SJCRH30 (cell line): ENCODE measurements at regions not wholly inside any gene's neighbourhood (a gene's known extent, or its start where the extent isn't known, plus 50 kb on each side); places are given as distances from the start of the nearest gene placed in this dataset.

Experiments used
- DNase-seq, 2 experiments: peaks; one replicate each; pipeline ENCODE4 v3.0.0-alpha.2; 2015 to 2020
- H3K27ac ChIP-seq: fragments of 250-450 bp; sonication (Bioruptor Pico); 2 replicates; pipeline ENCODE4 v1.5.1; 2020; ENCODE audit warnings: mild to moderate bottlenecking, moderate library complexity
- H3K27me3 ChIP-seq: fragments of 250-450 bp; sonication (Bioruptor Pico); 2 replicates; pipeline ENCODE4 v1.5.1; 2020; ENCODE audit warnings: mild to moderate bottlenecking, moderate library complexity
- H3K36me3 ChIP-seq: fragments of 250-450 bp; sonication (Bioruptor Pico); 2 replicates; pipeline ENCODE4 v1.5.1; 2020; ENCODE audit warnings: mild to moderate bottlenecking, moderate library complexity
- H3K4me1 ChIP-seq: fragments of 250-450 bp; sonication (Bioruptor Pico); 2 replicates; pipeline ENCODE4 v1.5.1; 2020; ENCODE audit warnings: mild to moderate bottlenecking, moderate library complexity
- H3K4me3 ChIP-seq: fragments of 250-450 bp; sonication (Bioruptor Pico); 2 replicates; pipeline ENCODE4 v1.5.1; 2020; ENCODE audit warnings: mild to moderate bottlenecking, moderate library complexity
- H3K9me3 ChIP-seq: fragments of 250-450 bp; sonication (Bioruptor Pico); replicated peaks from 2 replicates; pipeline ENCODE4 v1.5.1; 2020; ENCODE audit warnings: mild to moderate bottlenecking, moderate library complexity

DNA sequence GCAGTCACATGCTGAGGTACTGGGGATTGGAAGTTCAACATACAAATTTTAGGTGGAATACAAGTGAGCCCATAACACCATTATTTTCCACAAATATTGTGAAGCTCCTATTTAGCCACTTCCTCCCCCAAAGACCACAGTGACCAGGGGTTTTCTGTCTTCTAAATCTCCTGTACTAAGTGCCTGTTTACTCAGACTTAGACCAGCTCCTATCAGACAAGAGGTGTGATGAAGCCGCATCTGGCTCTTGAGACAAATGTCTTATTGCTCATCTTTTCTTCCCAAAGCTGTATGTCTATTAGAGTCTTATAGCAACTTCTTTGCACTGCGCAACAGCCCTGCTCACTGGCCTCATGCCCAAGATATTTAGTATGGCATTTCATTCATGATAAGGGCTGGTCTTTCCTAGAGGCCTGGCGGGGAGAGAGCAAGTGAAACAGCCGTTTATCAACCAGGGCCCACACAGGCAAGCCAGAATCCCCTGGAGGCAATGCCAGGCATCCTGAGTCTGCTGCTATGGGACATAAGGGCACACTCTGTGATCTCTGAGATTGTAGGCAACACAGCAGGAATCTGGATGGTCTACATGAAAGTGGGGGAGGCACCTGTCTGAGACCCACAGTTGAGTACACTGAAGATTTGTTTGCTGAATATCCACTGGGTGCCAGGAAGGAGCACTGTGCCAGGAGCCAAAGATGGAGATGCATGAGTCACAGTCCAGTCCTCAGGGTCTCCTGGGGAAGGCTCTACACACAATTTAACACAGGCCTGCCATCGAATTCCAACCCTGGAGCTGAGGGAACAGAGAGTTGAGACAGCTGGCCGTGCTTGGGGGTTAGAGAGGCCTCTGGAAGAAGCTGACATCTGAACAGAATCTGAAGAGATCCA is 78.5 kb upstream of the NCAM1 start:
- no peaks in the 10 kb centered on the region for H3K9me3 ChIP-seq
- H3K36me3 ChIP-seq: no peaks in the 10 kb centered on the region
- H3K27ac ChIP-seq: no peak overlapping the region
- DNase-seq: no peak
- no peak overlapping the region for H3K4me3 ChIP-seq
- no peaks in the 10 kb centered on the region for H3K27me3 ChIP-seq
- H3K4me1 ChIP-seq: peaks cover 4% of the 10 kb centered on the region; the same call in 1 of the 2 replicates

DNA sequence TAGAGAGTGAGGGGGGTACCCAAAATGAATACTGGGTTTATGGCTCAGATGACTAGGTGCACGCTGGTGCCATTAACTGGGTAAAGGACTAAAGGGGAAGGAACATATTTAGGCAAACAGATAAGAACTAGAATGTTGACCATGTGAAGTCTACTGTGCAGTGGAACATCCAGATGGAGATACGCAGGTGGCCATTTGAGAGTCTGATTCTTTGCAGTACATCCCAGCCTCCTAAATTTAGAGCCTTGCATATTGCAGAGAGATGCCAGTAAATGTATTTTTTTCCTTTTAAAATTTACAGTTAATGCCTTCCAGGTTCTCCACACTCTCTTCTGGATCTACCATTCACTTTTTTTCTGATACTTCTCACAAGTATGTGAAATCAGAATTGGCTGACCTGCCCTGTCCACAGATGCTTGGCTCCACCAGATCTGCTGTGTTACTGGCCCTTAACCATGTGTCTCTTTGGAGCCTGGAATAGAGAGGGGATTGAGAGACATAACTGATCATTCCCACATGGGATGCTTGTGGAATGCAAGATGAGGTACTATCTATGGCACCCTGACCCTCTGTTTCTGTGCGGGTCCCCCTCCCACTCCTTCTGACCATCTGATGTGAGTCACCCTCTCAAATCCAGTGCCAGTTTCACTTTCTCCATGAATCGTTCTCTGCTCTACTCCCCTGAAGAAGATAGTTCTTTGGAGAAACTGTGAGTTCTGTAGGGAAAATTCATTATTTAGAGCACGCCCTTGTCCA is 77.0 kb upstream of the NCAM1 start:
- H3K36me3 ChIP-seq: no peaks in the 10 kb centered on the region
- DNase-seq: no peak
- no peaks in the 10 kb centered on the region for H3K9me3 ChIP-seq
- H3K27me3 ChIP-seq: no peaks in the 10 kb centered on the region
- no peak overlapping the region for H3K4me3 ChIP-seq
- H3K27ac ChIP-seq: no peak overlapping the region
- no peaks in the 10 kb centered on the region for H3K4me1 ChIP-seq

DNA sequence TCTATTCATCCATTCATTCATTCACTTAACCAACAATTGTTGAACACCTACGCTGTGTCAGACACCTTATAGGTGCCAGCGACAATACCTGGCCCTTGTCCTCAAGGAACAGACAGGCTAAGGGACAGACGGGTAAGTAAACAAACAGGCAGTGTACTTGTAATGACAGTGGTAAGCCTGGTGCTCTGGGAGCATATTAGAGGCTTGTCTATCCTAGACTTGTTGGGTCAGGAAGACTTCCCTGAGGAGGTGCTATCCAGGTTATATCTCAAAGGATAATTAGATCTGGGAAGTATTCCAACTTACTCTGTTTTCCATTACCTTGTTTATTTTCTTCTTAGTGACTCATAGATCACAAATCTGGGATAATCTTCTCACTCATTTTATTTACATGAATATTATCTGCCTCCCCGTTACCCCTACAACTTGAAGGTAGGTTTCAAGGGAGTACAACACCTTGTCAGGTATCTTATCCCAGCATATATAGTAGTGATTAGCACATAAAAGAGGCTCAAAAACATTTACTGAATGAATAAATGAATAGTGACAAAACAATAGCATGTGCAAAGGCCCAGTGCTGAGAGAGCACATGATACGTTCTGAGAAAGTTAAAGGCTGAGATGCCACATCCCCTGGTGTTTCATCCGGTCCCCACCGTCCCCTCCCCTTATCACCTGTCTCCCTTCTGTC is 75.3 kb upstream of the NCAM1 start:
- no peak for DNase-seq
- no peaks in the 10 kb centered on the region for H3K9me3 ChIP-seq
- no peaks in the 10 kb centered on the region for H3K36me3 ChIP-seq
- H3K4me3 ChIP-seq: no peak overlapping the region
- H3K27ac ChIP-seq: no peak overlapping the region
- no peaks in the 10 kb centered on the region for H3K27me3 ChIP-seq
- H3K4me1 ChIP-seq: no peaks in the 10 kb centered on the region

DNA sequence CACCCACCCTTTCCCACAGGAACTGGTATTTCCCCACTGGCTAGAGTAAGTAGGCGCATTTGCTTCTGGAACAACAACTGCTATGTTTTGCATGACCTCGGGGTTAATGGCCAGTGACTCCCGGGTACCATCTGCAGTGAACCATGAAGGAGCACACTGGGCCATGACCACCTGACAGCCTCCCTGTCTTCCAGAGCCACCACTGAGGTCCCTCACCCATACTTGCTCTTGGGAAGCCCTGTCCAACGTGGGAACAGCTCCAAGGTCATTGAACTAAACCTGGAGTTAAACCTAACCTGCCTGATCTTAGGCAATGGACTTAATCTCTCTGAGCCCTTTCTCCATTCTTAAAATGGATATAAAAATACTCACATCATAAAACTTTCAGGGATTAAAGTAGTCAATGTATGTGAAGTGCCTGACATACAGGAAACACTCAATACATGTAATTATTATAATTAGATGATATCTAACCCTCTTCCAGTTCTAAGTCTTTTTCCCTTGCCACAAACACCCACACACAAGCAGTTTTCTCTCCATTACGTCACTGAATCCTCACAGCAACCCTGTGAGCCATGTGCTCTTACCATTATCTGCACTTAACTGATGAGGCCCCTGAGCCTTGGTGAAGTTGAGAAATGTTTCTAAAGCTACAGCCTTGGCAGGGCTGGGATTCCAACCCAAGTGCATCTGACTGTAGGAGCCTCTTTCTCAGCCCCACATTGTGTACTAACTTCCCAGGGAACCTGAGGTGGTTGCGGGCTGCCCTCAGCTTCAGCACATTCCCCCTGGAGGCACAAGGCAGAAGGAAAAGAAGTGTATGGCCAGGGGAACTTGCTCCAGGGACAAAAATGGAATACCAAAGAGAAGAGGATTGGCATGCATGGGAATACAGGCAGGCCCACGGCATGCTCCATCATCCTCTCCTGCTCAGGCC is 74.5 kb upstream of the NCAM1 start:
- Histone ChIP-seq H3K4me1 (no peaks in the 10 kb centered on the region), H3K36me3 (no peaks in the 10 kb centered on the region), H3K4me3 (no peak overlapping the region), H3K27me3 (no peaks in the 10 kb centered on the region), H3K27ac (no peak overlapping the region), H3K9me3 (no peaks in the 10 kb centered on the region)
- DNase-seq: no peak

DNA sequence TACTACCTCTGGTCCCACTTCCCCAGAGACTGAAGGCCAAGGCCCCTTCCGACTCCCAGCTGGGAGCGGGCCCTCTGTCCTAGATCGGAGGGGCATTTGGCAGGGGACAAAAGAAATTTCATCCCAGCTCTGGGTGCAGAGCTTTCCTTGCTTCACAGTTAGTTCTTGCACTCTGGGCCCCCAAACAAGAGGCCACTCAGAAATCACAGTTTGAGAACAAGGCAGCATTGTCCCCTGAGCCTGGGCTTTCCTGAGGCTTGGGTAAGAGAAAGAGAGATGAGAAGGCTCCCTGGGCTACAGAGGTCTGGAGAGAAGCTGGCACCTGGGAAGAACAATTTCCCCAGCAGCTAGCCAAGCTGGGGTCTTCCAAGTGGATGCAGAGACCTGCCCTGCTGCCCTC is 71.8 kb upstream of the NCAM1 start:
- H3K27me3 ChIP-seq: no peaks in the 10 kb centered on the region
- no peaks in the 10 kb centered on the region for H3K36me3 ChIP-seq
- no peak overlapping the region for H3K4me3 ChIP-seq
- DNase-seq: no peak
- H3K9me3 ChIP-seq: no peaks in the 10 kb centered on the region
- H3K4me1 ChIP-seq: no peaks in the 10 kb centered on the region
- no peak overlapping the region for H3K27ac ChIP-seq

DNA sequence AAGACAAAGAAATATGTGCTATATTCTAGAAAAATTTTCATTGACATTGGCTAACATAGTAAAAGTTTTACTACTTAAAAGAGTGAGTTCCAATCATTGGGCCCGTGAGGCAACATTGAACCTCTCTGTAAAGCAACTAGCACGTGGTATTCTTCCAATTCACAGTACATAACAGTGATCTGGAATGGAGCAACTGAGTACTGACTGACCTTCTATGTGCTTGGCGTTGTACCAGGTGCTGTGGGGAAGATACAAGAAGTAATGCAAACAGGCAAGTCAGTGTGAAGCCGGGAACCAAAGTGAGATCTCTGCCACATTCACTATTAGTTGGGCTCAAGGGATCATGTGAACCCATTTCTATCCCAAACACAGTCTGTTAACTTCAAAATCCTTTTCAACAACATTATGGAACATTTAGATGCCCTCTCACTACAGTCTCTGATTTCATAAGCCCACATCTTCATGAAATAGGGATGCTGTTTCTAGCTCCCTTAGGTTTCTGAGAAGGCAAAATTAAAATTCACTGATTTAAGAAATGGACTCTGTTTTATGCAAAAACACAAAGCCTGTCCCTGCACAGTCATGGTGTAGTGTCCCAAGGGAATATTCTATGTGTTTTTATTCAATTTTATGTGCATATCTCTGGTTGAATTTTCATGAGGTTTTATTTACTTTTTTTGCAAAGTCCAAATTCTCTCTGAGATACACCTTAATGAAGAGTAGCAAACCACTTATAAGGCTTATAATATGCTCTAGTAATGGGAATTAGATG is 61.8 kb upstream of the NCAM1 start:
- DNase-seq: no peak
- Histone ChIP-seq H3K4me1 (0 out of 2 replicates have a peak, but pooled peaks cover 2% of the 10 kb centered on the region), H3K9me3 (no peaks in the 10 kb centered on the region), H3K27ac (no peak overlapping the region), H3K4me3 (no peak overlapping the region), H3K36me3 (no peaks in the 10 kb centered on the region), H3K27me3 (no peaks in the 10 kb centered on the region)

DNA sequence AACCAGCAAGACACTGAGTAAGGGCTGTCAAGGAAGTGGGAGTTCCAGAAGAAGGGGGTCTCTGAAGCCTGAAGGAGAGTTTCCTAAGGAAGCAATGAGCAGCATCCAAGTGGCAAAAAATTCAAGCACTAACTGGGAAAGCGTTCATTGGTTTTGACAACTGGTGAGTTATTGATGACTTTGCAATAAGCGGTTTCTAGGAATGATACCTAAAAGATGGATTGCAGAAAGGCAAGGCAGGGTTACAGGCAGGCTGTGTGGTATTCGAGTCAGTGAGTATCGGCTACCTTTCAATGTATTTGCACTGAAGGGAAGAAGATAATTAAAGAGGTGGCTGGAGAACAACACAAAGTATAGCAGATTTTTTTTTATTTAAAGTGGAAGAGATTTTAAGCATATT is 59.3 kb upstream of the NCAM1 start:
- Histone ChIP-seq H3K4me3 (no peak overlapping the region), H3K27me3 (no peaks in the 10 kb centered on the region), H3K9me3 (no peaks in the 10 kb centered on the region), H3K27ac (no peak overlapping the region), H3K36me3 (no peaks in the 10 kb centered on the region), H3K4me1 (0 out of 2 replicates have a peak, but pooled peaks cover 2% of the 10 kb centered on the region)
- DNase-seq: no peak

DNA sequence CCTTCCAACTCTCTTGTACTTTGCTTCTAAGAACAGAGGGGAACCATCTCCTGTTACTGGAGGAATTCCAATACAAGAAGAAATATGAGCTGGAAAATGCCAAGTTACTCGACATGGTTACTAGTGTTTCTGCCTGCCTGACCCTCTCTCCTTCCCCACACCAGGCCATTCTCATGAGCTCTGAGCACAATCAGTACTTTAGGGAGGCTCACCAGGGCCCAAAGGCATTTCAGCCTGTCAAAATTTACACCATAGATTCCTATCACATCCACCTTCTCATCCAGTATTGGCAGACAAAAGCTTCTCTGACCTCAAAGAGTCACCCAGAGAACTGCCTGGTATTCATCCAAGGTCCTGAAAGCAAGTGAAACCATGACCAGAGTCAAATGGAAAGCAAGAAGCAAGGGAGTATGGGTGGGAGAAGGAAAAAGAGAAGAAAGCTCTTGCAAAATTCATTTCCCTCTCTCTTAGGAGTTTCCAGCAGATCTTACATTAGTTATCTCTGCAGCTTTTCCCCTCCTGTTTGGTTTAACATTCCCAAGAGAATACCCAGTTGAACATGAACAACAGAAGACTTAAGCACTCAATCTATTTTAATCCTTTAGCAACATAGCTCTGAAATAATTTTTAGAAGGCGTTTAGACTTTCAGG is 58.7 kb upstream of the NCAM1 start:
- Histone ChIP-seq H3K4me1 (0 out of 2 replicates have a peak, but pooled peaks cover 2% of the 10 kb centered on the region), H3K9me3 (no peaks in the 10 kb centered on the region), H3K27me3 (no peaks in the 10 kb centered on the region), H3K36me3 (no peaks in the 10 kb centered on the region), H3K4me3 (no peak overlapping the region), H3K27ac (no peak overlapping the region)
- DNase-seq: no peak

DNA sequence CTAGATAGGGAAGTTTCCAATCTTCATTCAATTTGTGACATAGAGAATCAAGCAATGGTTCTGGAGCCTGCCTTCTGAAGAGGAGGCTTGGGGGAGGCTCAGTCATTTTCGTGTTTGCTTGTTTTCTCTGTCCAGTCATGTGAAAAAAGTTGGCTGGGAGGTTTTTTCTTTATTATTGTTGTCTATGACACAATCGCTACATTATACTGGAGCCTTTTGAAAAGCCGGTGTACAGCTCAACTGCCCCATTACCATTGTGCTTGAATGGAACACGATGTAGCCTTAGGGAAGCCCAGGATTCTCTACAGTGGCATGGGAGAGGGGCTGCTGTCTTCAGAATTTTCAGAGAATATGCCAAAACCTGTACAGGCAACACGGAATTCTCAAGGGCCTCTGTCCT is 57.9 kb upstream of the NCAM1 start:
- no peak overlapping the region for H3K4me3 ChIP-seq
- no peaks in the 10 kb centered on the region for H3K27me3 ChIP-seq
- DNase-seq: no peak
- H3K9me3 ChIP-seq: no peaks in the 10 kb centered on the region
- no peaks in the 10 kb centered on the region for H3K36me3 ChIP-seq
- H3K4me1 ChIP-seq: 0 out of 2 replicates have a peak, but pooled peaks cover 2% of the 10 kb centered on the region
- no peak overlapping the region for H3K27ac ChIP-seq

DNA sequence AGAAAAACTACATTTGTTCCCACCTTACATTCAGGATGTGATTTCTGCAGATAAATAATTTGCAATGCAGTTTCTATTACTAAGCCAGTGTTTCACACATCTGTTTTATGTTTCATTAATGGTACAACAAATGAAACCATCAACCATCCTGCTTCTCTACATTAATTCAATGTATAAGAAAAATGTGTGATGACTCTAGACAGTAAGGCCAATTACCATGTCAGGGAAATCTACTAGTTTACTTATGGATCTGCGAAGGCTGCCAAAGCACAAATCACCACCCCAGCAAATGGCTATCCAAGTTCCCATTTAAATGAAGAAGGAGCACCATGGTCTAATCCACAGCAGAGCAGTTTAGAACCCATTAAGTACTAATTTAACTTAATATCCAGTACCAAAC is 50.1 kb upstream of the NCAM1 start:
- Histone ChIP-seq H3K36me3 (no peaks in the 10 kb centered on the region), H3K9me3 (no peaks in the 10 kb centered on the region), H3K4me1 (no peaks in the 10 kb centered on the region), H3K27me3 (no peaks in the 10 kb centered on the region), H3K4me3 (no peak overlapping the region), H3K27ac (no peak overlapping the region)
- DNase-seq: no peak
